Testis (tissue), 2 donors: ENCODE measurements at regions not wholly inside any gene's neighbourhood (a gene's known extent, or its start where the extent isn't known, plus 50 kb on each side); places are given as distances from the start of the nearest gene placed in this dataset.

ENCODE experiments used
- DNase-seq: peaks from one replicate; pipeline ENCODE4 v3.0.0-alpha.2; 2019
- H3K27ac ChIP-seq, 2 donors: fragments of 200-600 bp; sonication (generic); one replicate each; pipeline ENCODE4 v1.5.1; 2019
- H3K27me3 ChIP-seq: fragments of 200-600 bp; sonication (generic); one replicate; pipeline ENCODE4 v1.5.1; 2019
- H3K36me3 ChIP-seq: fragments of 200-600 bp; sonication (generic); one replicate; pipeline ENCODE4 v1.5.1; 2017; ENCODE audit warnings: low read depth; ENCODE audit errors: missing control alignments
- H3K4me1 ChIP-seq: fragments of 200-600 bp; sonication (generic); one replicate; pipeline ENCODE4 v1.5.1; 2019
- H3K4me3 ChIP-seq, 2 donors: fragments of 200-600 bp; sonication (generic); one replicate each; pipeline ENCODE4 v1.5.1; 2017 to 2019
- H3K9me3 ChIP-seq: fragments of 200-600 bp; sonication (generic); one replicate; pipeline ENCODE4 v1.5.1; 2017
- POLR2A ChIP-seq: fragments of 450-650 bp; IDR thresholded peaks from one replicate; pipeline ENCODE4 v1.6.1; 2017; ENCODE audit warnings: antibody characterized with exemption, mild to moderate bottlenecking, moderate library complexity
- WGBS, 2 donors: methylation state at CpG; one replicate each; pipeline ENCODE4 v1.1.5; 2018; 5-methylcytosine and 5-hydroxymethylcytosine counted together
- intact Hi-C: fragments of 100-400 bp; cut with DNase I; formaldehyde crosslinking; loops from one replicate; pipeline ENCODE4 v1.15.1; 2023; ENCODE audit warnings: low total_unique reads
- TF ChIP-seq, protein P1 (sequence below), 3 experiments: fragments of 450-650 bp in 2 of 3; fragments of 200-600 bp in 1 of 3; sonication (generic) in 1 of 3; IDR thresholded peaks; one replicate each; pipeline ENCODE4 v1.5.1; 2016 to 2019; ENCODE audit warnings: antibody characterized with exemption in 3 of 3, mild to moderate bottlenecking in 2 of 3, moderate library complexity in 1 of 3

DNA sequence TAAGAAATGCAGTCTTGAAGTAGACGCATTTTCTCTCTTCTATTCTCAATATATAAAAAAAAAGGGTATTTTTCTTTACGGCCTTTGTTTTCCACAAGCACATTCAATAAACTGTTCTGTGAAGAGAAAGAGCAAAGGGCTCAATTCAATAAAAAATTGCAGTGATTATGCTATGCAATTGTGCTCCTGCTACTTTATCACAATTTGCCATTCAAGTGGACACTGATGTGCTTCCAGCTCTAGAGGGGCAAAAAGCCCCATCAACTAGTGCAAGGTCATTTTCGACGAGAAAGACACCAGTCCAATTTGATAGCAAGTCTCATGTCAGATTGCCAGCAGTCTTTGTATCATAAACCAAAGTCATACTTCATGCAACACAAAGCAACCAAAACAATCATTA, 82.6 kb upstream of the THSD7A start:
- 76 to 87% methylated on average over 4 of the region's 4 CpGs for WGBS, 2 donors
- H3K9me3 ChIP-seq, result no peaks in the 10 kb centered on the region
- no peak overlapping the region for H3K27ac ChIP-seq
- H3K27me3 ChIP-seq, result no peaks in the 10 kb centered on the region
- H3K4me1 ChIP-seq, result no peaks in the 10 kb centered on the region
- intact Hi-C loops, result no loop called here
- no peak for DNase-seq
- H3K36me3 ChIP-seq, result no peaks in the 10 kb centered on the region
- no peak for TF ChIP-seq POLR2A
- TF ChIP-seq, protein P1, sequence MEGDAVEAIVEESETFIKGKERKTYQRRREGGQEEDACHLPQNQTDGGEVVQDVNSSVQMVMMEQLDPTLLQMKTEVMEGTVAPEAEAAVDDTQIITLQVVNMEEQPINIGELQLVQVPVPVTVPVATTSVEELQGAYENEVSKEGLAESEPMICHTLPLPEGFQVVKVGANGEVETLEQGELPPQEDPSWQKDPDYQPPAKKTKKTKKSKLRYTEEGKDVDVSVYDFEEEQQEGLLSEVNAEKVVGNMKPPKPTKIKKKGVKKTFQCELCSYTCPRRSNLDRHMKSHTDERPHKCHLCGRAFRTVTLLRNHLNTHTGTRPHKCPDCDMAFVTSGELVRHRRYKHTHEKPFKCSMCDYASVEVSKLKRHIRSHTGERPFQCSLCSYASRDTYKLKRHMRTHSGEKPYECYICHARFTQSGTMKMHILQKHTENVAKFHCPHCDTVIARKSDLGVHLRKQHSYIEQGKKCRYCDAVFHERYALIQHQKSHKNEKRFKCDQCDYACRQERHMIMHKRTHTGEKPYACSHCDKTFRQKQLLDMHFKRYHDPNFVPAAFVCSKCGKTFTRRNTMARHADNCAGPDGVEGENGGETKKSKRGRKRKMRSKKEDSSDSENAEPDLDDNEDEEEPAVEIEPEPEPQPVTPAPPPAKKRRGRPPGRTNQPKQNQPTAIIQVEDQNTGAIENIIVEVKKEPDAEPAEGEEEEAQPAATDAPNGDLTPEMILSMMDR (IDR thresholded peaks at IDR 0.05), result no peak
- H3K4me3 ChIP-seq, result no peak overlapping the region

DNA sequence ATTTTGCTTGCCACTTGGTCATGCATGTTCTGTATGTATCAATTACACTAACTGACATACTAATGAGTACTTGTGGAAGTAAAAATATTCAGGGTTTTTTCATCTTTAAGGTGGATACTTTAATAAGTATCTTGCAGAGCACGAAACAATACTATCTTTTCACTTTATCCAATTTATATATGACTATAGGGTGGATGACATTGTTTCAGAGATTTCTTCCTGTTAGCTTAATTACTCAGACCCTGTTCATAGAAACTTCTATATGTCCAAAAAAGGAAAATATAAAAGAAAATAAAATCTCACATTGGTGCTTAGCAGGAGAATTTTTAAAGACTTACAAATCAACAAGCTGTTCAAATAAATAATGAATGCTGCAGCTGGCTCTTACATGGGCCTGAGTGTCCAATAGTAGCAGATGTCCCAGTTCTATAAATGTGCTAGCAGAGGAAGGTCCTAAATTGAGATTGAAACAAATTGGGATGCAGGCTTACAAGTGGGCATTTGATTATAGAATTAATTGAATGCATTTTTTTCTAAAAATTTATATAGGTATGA, 91.5 kb upstream of the THSD7A start:
- Histone ChIP-seq H3K36me3 (no peaks in the 10 kb centered on the region), H3K9me3 (no peaks in the 10 kb centered on the region), H3K4me1 (no peaks in the 10 kb centered on the region), H3K4me3 (no peak overlapping the region), H3K27me3 (no peaks in the 10 kb centered on the region), H3K27ac (no peak overlapping the region)
- no peak for TF ChIP-seq POLR2A
- TF ChIP-seq, protein P1 (IDR thresholded peaks at IDR 0.05), result no peak
- DNase-seq, result no peak
- intact Hi-C loops, result no loop called here
- WGBS, 2 donors, result 87 to 93% methylated on average over 1 of the region's 1 CpG

DNA sequence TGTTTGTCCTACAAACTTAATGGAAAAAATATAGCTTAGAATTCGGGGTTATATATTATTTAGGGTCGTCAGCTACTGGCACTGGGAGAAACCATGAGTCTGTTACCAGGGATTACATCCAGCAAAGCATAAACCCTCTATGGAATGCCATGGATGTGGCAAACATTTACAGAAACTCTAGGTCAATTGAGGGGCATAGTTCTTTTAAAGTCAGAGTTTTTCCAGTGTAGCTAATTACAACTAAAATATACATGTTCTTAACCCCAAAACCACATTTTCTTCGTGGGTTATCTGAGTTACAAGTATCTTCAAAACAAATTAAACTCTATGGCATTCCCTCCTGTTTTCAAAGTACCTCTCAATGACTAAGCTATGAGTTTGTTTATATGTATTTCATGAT, 99.3 kb upstream of the THSD7A start:
- Histone ChIP-seq H3K36me3 (no peaks in the 10 kb centered on the region), H3K9me3 (no peaks in the 10 kb centered on the region), H3K27ac (no peak overlapping the region), H3K4me1 (no peaks in the 10 kb centered on the region), H3K27me3 (no peaks in the 10 kb centered on the region), H3K4me3 (no peak overlapping the region)
- 61 to 66% methylated on average over 3 of the region's 3 CpGs for WGBS, 2 donors
- intact Hi-C loops, result no loop called here
- DNase-seq, result no peak
- TF ChIP-seq, protein P1 (IDR thresholded peaks at IDR 0.05), result no peak
- no peak for TF ChIP-seq POLR2A

DNA sequence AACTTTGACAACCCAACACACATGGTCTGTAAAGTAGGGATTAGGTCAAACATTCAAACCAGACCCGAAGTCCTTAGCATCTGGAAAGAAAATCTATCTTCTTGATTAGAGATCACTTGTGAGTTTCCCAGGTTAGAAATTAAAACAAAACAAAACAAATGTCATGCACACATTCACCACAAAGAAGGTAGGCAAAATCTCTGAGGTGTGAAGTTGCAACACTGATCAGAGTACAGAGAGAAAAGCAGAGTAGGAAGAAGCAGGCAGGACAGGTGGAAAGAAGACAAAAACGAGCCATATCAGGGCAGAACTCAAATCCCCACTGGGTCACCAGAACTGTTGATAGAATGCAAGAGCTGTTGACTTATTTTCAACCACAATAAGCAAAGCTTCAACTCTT, 102.8 kb upstream of the THSD7A start:
- Histone ChIP-seq H3K27me3 (no peaks in the 10 kb centered on the region), H3K4me3 (no peak overlapping the region), H3K36me3 (no peaks in the 10 kb centered on the region), H3K4me1 (no peaks in the 10 kb centered on the region), H3K27ac (no peak overlapping the region), H3K9me3 (no peaks in the 10 kb centered on the region)
- WGBS, 2 donors, result 64 to 69% methylated on average over 2 of the region's 2 CpGs
- DNase-seq, result no peak
- intact Hi-C loops, result no loop called here
- TF ChIP-seq, protein P1 (IDR thresholded peaks at IDR 0.05), result no peak
- no peak for TF ChIP-seq POLR2A

DNA sequence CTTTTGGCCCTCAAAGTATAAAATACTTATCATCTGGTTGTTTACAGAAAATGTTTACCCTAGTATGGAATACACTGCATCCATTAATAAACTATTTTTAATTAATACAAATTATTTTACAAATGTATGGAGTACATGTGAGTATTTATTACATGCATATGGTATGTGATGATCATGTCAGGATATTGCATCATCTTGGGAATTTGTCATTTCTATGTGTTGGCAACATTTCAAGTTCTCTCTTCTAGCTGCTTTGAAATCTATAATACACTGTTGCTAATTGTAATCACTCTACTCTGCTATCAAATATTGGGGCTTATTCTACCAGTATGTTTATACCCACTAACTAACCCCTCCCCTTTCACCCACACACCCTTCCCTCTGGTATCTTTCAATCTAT, 103.9 kb upstream of the THSD7A start:
- no peak overlapping the region for H3K27ac ChIP-seq

More for the DNA sequence above, 103.9 kb upstream of the THSD7A start:
- Histone ChIP-seq H3K36me3 (no peaks in the 10 kb centered on the region), H3K9me3 (no peaks in the 10 kb centered on the region), H3K4me3 (no peak overlapping the region), H3K27me3 (no peaks in the 10 kb centered on the region), H3K4me1 (no peaks in the 10 kb centered on the region)
- no peak for DNase-seq
- intact Hi-C loops, result no loop called here
- TF ChIP-seq POLR2A, result no peak
- TF ChIP-seq, protein P1 (IDR thresholded peaks at IDR 0.05), result no peak
